Esophagus (tissue), 2 donors: ENCODE measurements at regions not wholly inside any gene's neighbourhood (a gene's known extent, or its start where the extent isn't known, plus 50 kb on each side); places are given as distances from the start of the nearest gene placed in this dataset.
A peak's percentile ranks its signal among the peaks of the same experiment; 100 is the strongest.
"Not testable (repeated sequence)": the region's sequence is repeated elsewhere in the genome, so short reads cannot be mapped to it uniquely, and the experiment has no call there.

ENCODE experiments used
- H3K27ac ChIP-seq, 2 donors: one replicate each; pipeline ENCODE4 v1.5.1; 2013; ENCODE audit warnings: low read depth in 2 of 2, mild to moderate bottlenecking in 2 of 2, inconsistent platforms in 1 of 2, low read length in 1 of 2, moderate library complexity in 1 of 2
- H3K27me3 ChIP-seq, 2 donors: one replicate each; pipeline ENCODE4 v1.6.1; 2013; ENCODE audit warnings: low read length in 2 of 2, control low read depth in 1 of 2, mild to moderate bottlenecking in 1 of 2; ENCODE audit not compliant: insufficient read depth in 2 of 2, control insufficient read depth in 1 of 2
- H3K36me3 ChIP-seq, 2 donors: one replicate each; pipeline ENCODE4 v1.6.1; 2013; ENCODE audit warnings: low read length in 1 of 2; ENCODE audit not compliant: control insufficient read depth in 2 of 2, insufficient read depth in 2 of 2
- H3K4me1 ChIP-seq, 2 donors: one replicate each; pipeline ENCODE4 v1.6.1; 2013; ENCODE audit warnings: low read length in 1 of 2; ENCODE audit not compliant: control insufficient read depth in 2 of 2, insufficient read depth in 2 of 2
- H3K4me3 ChIP-seq, 2 donors: one replicate each; pipeline ENCODE4 v1.5.1; 2013; ENCODE audit warnings: low read length in 2 of 2, mild to moderate bottlenecking in 2 of 2, low read depth in 1 of 2, moderate library complexity in 1 of 2
- H3K9me3 ChIP-seq, 2 donors: one replicate each; pipeline ENCODE4 v1.6.1; 2013; ENCODE audit warnings: mild to moderate bottlenecking in 2 of 2, low read depth in 1 of 2, low read length in 1 of 2, moderate library complexity in 1 of 2; ENCODE audit not compliant: control insufficient read depth in 2 of 2, insufficient read depth in 1 of 2
- WGBS, 2 donors: extraction: QIAGEN DNeasy Blood & Tissue Kit; methylation state at CpG; one replicate each; pipeline ENCODE4 v1.1.7; 2013; 5-methylcytosine and 5-hydroxymethylcytosine counted together
- donor health status: healthy with polysubstance abuse.
- donor health status: Bipolar disorder and iron deficiency.

DNA sequence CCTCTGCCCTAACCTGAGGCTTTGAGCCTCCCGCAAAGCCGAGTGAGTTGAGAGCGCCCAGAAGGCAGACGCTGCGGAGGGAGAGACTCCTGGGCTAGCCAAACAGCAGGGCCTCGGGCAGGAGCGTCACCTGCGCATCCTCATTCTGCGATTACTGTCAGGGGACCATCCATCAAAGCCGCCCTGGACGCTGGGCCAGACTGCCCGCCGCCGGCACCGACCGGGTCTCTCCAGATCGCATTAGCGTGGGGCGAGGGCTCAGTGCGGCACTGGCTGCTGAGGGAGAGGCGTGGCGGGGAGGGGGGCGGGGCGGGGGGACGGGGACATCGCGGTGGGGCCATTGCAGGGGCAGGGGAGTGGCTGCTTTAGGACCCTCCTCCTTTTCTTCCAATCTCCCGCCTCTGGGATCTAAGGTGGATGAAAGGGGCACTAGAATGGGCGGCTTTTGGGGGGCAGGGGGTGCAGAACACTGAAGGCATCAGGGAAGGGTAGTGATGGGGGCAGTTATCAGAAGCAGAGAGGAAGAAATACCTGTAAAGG, 465.7 kb downstream of the CNTNAP3B start:
- not testable (repeated sequence) for H3K4me3 ChIP-seq, H3K27me3 ChIP-seq, H3K4me1 ChIP-seq, H3K36me3 ChIP-seq, H3K27ac ChIP-seq, H3K9me3 ChIP-seq
- WGBS, 2 donors = 20 to 33% methylated on average over 14 to 22 of the region's 29 CpGs

DNA sequence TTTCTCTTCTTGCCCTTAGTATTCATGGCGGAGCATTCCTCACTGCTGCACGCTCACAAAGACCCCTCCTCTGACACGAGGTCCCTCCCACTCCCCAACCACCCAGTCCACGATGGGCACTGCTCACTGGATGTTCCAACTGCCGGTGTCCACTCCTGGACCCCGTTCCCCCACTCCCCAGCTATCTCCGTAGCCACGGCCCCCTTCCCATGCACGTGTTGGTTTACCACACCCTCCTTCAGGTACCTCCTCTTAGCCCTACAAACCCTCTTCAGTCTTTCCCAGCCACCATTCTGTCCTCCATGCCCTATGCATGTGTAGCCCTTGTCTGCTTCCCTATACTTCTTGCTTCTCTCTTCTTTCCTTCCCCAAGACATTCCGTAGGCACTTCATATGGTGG, 469.6 kb upstream of the ZNG1F start:
- 96 to 97% methylated on average over 1 of the region's 10 CpGs for WGBS, 2 donors
- not testable (repeated sequence) for H3K36me3 ChIP-seq, H3K9me3 ChIP-seq, H3K27ac ChIP-seq, H3K4me1 ChIP-seq, H3K27me3 ChIP-seq, H3K4me3 ChIP-seq

DNA sequence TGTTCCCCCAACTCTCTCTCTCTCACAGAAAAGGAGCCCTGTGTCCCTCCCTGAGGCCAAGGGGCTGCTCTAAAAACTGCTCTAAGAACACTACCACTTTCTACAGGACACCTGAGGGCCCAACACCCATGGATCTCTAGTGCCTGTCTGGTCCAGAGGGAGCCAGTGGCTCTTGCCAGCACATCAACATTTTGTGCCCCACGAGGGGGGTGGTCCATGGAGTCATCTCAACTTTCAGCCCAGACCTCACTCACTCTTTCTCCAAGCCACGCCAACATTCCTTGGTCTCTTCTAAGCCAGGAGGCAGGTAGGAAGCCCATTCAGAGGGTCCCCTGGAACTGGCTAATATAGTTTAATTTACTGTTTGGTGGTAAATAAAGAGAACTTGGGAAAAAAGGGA, 469.0 kb upstream of the ZNG1F start:
- H3K4me3 ChIP-seq, H3K27ac ChIP-seq, H3K9me3 ChIP-seq, H3K4me1 ChIP-seq, H3K36me3 ChIP-seq, H3K27me3 ChIP-seq: not testable (repeated sequence)
- WGBS, 2 donors = 67 to 84% methylated on average over 1 to 2 of the region's 2 CpGs

DNA sequence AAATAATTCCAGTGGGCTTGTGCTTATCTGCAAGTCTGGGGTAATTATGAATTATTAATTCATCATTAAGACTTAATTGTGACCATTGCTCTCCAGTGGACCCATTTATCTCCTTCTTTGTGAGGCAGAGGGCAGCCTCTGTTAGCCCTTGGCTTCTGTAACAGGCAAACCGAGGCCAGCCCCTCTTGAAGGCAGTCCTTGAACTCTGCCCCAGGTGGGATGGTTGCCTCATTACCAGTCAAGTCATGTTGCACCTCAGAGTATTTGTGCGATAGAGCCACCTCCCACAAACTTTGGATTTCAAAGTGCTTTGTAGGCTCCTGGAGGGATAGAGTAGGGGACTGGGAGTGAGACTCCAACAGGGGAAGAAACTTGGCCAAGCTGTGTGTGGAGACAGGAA, 468.0 kb upstream of the ZNG1F start:
- WGBS, 2 donors = 89 to 90% methylated on average over 2 of the region's 2 CpGs
- H3K4me3 ChIP-seq, H3K9me3 ChIP-seq, H3K27me3 ChIP-seq, H3K27ac ChIP-seq, H3K36me3 ChIP-seq, H3K4me1 ChIP-seq: not testable (repeated sequence)

DNA sequence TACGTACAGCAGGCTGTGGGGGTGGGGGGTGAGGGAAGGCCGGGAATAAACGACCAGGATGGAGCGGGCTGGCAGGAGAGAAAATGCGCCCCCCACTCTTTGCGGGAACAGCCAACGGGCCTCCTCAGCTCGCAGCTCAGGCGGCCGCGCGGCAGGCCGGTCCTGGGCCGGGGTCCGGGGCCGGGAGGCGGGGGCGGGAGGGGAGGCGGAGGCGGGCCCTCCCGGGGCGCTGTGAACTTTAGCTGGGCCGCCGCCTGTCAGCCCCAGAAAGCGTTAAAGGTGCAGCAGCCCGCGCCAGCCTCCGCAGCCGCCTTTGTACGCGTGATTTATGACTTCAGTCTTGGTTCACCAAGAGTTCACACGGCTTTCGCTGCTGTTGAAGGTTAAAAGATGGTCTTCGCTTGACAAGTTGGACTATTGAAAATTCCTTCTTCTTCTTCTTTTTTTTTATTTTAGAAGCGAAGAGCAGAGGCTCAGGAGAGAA, 466.0 kb upstream of the ZNG1F start:
- not testable (repeated sequence) for H3K9me3 ChIP-seq, H3K27me3 ChIP-seq, H3K4me1 ChIP-seq, H3K36me3 ChIP-seq, H3K27ac ChIP-seq
- WGBS, 2 donors = 9 to 20% methylated on average over 15 of the region's 35 CpGs
- peak overlapping the region in 1 of 2 donors; percentile 15 for H3K4me3 ChIP-seq

DNA sequence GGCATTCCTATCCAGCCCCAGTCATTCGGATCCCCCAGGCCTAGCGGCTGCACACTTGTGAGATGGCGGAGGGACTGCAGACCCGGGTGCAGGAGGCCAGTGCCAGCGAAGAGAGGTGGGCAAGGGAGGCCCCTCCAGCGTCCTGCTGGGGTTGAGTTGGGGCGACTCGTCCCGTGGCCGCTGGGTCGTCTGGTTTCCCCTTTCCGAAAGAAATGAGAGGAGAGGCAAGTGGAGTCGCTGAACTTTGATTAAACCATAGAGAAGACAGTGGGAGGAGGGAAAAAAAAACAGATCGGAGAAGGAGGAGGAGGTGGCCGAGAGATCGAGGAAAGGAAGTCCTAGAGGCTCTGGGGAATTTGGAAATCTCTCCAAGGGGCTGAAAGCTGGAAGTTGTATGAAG, 465.2 kb upstream of the ZNG1F start:
- H3K9me3 ChIP-seq, H3K27me3 ChIP-seq, H3K4me1 ChIP-seq, H3K4me3 ChIP-seq, H3K36me3 ChIP-seq: not testable (repeated sequence)
- WGBS, 2 donors = 49 to 68% methylated on average over 16 of the region's 16 CpGs
- H3K27ac ChIP-seq = peak overlapping the region; percentile 31 to 65

DNA sequence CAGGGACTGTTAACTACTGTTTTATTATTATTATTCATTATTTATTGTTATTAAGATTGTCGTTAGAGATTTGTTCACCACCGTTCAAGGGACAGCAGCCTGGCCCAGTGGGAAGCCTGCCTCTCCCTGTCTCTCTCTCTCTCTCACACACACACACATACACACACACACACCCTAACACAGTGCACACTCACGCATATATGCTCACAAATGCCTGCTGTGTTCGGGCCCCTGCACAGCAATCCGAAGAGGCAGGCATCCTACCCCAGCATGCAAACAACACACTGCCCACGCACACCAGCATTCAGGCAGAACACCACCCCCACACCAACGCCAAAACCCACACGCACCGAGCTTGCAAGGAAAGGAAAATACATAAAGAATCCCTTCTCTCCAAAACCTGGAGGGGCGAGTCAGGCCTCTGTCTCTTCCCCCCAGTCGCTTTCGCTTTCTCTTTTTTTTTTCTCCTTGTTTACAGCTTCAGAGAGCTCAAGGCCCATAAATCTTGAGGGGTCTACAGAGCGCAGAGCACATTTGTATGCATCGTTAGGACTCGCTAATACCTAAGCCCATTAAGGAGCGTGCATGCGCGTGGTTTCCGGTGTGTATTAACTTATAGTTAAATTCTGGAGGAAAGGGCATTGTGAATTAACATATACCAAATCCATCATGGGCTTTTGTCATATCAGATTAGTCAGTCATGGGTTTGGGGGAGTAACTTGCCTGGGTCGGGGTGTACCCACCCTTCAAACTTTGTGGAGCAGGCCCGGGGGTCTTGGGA, 464.6 kb upstream of the ZNG1F start:
- H3K27me3 ChIP-seq, H3K27ac ChIP-seq, H3K4me1 ChIP-seq, H3K9me3 ChIP-seq, H3K36me3 ChIP-seq, H3K4me3 ChIP-seq: not testable (repeated sequence)
- 26 to 43% methylated on average over 12 to 13 of the region's 21 CpGs for WGBS, 2 donors

DNA sequence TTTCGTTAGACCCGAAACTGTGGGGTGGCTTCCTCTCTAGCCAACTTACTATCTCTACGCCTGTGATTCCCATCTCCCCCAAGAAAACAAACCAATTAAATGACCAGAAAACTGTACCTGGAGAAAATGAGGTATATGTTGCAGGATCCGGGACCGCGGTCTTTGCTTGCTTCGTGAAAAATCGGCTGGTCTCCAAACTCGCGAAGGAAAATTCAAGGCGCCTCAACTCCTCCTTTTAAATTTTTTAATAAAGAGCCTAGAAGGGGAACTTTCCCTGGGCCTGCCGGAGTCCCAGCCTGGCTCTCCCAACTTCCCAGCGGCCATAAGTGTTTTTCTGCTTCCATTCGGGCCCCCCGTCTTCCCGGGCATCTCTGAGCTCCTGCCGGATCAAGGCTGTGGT, 463.7 kb upstream of the ZNG1F start:
- not testable (repeated sequence) for H3K27me3 ChIP-seq, H3K27ac ChIP-seq, H3K36me3 ChIP-seq, H3K4me1 ChIP-seq, H3K9me3 ChIP-seq, H3K4me3 ChIP-seq
- 89 to 94% methylated on average over 15 to 16 of the region's 17 CpGs for WGBS, 2 donors

DNA sequence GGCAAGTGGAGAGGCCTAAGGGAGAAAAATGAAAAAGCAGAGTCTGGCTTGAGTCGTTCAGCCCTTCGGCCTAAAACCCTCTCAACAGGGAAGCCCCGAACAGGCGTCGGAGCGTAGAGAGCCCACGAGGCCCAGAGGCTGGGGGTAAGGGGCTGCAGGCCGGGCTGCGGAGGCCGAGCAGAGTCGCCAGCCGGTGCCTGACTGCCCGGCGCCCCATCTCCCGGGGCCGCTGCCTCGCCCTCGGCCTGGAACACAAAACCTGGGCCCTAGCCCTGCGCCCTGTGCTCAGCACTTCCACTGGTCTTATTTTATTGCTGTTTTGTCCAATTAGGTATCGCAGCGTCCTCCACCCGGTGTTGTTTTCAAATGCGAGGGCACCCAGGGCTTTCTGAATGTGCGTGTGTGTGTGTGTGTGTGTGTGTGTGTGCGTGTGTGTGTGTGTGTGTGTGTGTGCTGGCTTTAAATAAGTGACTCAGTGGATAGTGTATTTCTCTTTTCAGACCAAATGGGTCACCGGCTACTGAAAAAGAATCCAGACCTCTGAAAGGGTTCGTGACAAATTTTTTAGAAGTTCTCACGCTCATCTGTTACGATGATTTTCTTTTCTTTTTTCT, 463.1 kb upstream of the ZNG1F start:
- peak overlapping the region in 1 of 2 donors; percentile 22 for H3K27ac ChIP-seq
- H3K4me3 ChIP-seq, H3K9me3 ChIP-seq, H3K36me3 ChIP-seq, H3K4me1 ChIP-seq, H3K27me3 ChIP-seq: not testable (repeated sequence)
- 82 to 92% methylated on average over 24 to 25 of the region's 29 CpGs for WGBS, 2 donors

DNA sequence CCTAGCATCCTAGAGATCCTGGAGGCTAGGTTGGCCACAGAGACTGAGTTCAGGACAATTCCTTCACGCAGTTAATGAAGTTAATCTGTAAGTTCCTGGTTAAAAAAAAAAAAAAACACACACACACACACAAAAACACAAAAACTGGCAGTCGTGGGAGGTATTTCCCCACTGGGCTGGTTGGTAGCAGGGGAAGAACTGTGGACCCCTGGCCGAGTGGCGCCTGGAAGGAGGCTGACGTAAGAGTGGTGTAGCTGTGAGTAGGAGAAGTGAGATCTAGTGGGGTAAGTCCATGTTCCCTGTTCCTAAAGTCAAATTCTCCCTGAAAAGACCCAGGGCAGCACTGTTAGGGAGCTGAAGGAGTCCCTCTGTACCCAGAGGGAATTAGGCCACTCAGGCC, 461.0 kb upstream of the ZNG1F start:
- H3K27me3 ChIP-seq, H3K27ac ChIP-seq, H3K4me1 ChIP-seq, H3K36me3 ChIP-seq, H3K9me3 ChIP-seq, H3K4me3 ChIP-seq: not testable (repeated sequence)
- WGBS, 2 donors = 65 to 83% methylated on average over 5 of the region's 5 CpGs
